ENCODE measurements at regions not wholly inside any gene's neighbourhood (a gene's known extent, or its start where the extent isn't known, plus 50 kb on each side); places are given as distances from the start of the nearest gene placed in this dataset.

GRCh38 chr7:125670926-125671572 lies 741.4 kb upstream of the POT1 start:
- DNase-seq (ENCODE audit: low read depth, low spot score) = no peak

DNA sequence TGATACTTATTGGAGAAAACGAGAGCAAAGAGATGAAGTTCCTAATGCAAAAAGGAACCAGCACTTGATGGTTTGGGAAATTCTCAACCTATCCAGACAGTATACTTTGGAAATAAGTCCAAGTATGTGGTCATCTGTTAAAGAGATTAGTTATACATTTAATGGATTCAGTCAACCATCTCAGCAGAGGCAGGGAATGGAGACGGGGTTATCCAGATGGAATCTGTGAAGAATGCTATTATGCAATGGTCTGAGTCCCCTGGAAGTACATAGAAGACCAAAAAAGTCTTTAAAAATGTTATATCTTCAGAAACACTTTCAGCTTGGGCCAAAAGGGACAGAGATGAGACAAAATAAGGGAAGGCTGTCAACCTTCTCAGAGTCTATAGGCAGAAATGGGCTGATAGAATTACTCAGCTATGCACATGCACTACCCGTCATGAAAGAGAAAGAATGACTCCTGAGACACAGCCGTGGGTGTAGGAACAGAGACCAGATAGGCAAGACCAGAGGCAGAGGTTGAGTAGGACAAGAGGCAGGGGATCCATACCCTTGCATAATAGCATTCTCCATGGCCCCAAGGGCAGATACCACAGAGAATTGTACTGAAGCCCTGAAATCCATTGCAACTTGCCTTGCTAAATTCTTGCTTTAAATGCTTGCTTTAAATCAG lies 738.8 kb upstream of the POT1 start:
- DNase-seq (ENCODE audit: low read depth, low spot score) = no peak

DNA sequence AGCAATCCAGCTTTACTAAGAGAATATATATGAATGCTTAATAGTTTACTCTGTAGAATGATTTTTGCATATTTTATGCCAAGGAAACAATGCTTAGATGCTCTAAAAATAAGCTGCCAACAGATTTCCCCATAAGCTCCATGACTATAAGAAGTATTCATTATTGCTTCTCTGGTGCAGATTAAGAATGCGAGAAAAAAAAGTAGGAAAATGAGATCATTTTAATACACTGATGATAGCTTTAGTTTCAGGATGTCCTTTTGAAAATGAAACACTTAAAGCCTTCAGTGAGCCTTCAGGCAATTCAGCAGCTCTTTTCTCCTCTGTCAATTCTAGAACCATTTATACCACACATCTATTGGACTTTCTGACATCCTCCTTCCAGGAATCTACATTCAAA lies 735.0 kb upstream of the POT1 start:
- no peak for DNase-seq (ENCODE audit: low read depth, low spot score)

DNA sequence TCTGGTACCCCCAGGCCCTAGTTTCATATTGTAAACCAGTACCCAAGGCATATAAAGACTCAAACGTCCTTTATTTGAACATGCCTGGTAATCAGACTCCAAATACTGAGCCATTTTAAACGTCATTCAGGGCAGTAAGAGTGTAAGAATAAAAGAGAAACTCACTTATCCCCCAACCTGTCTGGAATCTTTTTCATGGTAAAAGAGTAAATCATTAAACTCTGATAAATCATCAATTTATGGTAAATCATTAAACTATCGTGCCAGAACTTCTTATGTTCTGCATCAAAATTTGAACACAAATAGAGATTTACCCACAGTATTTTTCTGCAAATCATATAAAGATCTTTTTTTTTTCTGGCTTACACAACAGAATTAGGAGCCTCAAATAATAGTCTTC lies 734.3 kb upstream of the POT1 start:
- no peak for DNase-seq (ENCODE audit: low read depth, low spot score)

DNA sequence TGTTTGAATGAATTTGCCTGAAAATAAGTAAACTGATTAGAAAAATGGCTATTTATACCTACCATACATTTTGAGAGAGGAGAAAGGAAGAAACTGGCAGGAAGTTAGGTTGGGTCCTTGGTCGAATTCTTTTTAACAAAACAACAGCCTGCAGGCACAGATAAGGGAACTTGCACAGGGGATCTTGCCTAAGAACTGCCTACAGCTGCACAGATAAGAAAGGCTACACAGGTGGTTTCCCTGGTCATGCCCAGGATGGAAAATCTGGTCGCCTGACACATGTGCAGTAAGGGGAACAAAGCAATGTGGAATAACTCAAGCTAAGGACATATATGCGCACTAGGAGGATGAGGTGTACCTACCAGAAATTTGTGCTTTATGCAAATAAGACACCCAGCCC lies 732.1 kb upstream of the POT1 start:
- DNase-seq (ENCODE audit: low read depth, low spot score) = no peak

DNA sequence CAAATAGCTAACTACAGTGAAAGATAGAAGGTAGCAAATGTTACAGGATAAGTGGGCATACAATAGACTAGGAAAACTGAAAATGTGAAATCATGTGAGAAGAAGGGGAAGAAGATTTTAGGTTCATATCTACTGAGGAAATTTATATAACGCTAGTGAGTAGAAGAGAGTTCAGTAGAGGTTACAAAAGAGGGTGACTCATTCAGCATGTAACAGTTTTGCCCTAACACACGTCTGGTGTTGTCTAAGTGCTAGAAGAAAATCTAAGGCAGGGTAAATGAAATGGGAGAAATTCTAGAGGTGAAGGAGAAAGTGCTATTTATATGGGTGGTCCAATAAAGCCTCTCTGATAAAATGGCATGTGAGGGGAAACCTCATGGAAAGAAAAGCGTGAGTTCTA lies 731.4 kb upstream of the POT1 start:
- DNase-seq (ENCODE audit: low read depth, low spot score) = no peak

DNA sequence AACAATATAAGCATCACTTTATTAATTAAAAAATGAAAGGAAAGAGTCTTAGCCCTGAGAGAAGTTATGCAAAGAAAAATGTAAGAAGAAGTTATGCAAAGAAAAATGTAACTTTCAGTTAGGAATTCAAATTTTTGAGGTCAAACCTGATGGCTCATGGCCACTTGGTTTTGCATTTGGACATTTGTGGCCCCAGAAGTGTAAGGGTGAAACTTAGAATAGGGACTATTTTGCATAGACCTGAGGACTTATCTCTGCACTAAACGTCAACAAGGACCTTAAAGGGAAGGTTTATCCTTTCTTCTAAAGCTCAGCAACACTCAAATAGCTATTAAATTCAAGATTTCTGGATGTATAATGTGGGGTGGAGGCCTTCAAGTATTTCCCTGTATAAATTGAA lies 724.5 kb upstream of the POT1 start:
- no peak for DNase-seq (ENCODE audit: low read depth, low spot score)

DNA sequence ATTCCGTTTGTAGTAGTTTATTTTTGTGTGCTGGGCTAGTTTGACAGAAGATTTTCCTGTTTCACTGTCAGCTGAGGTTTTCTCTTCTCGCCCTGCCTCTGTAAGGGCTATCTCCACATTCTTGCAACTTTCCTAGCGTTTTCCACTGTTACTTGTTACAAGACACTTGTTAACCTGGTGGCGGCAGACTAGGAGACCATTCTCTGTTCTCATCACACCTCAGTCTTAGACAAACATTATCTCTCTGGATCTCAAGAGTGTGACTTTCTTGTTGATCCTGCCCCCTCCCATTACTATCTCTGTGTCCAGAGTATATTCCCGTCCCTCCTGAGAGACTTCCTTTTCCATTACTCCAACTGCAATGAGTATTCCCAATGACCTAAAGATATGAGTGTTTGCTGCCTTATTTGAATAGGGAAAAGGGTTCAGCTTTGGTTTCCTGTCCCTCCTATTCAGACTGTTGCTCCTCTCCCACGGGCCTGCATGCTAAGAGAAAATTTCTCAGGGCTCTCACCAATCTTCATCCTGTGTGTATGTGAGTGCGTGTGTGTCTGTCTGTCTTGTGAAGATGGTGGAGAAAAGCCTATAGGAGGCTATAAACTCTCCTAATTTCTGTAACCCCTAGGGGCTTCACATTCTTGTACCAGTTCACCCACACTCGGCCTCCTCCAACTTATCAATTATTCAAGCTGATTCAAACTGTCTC lies 722.4 kb upstream of the POT1 start:
- no peak for DNase-seq (ENCODE audit: low read depth, low spot score)

DNA sequence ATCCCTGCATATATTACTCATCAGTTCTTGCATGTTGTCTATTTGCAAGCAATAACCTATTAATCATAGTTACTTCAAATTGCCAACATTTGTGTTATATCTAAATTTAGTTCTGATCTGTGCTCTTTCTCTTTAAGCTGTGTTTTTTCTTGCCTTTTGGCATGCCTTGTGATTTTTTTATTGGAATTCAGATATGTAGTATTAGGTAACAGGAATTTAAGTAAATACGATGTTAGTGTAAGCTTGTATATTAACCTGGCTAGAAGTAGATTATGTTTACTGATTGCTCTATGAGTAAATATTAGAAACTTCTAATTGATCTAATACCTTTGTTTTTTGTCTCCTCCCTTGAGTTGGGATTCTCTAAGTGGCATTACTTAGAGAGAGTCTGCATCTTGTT lies 718.9 kb upstream of the POT1 start:
- no peak for DNase-seq (ENCODE audit: low read depth, low spot score)

DNA sequence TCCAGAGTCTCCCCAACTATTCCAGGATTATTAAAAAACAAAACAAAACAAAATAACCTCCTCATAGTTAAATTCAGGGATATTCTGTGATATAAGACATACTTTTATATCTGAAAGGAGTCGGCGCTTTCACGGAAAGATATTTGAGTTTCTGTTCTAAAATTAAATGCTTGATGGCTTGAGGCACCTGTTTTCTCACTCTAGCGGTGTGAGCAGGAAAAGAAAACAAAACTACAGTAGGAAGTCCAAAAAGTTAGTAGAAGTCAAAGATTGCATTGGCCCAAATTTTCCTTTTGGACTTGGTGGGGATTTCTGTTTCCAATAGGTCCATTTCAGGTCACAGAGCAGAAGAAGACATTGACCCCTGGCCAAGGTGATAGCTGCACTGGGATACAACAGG lies 716.1 kb upstream of the POT1 start:
- no peak for DNase-seq (ENCODE audit: low read depth, low spot score)

- DNase-seq (ENCODE audit: low read depth, low spot score) = no peak
Measured at GRCh38 chr7:125644109-125644508, 714.5 kb upstream of the POT1 start.

GRCh38 chr7:125643302-125643701 lies 713.7 kb upstream of the POT1 start:
- DNase-seq (ENCODE audit: low read depth, low spot score) = no peak

- DNase-seq (ENCODE audit: low read depth, low spot score) = no peak
Measured at GRCh38 chr7:125641884-125642283, 712.3 kb upstream of the POT1 start.

DNA sequence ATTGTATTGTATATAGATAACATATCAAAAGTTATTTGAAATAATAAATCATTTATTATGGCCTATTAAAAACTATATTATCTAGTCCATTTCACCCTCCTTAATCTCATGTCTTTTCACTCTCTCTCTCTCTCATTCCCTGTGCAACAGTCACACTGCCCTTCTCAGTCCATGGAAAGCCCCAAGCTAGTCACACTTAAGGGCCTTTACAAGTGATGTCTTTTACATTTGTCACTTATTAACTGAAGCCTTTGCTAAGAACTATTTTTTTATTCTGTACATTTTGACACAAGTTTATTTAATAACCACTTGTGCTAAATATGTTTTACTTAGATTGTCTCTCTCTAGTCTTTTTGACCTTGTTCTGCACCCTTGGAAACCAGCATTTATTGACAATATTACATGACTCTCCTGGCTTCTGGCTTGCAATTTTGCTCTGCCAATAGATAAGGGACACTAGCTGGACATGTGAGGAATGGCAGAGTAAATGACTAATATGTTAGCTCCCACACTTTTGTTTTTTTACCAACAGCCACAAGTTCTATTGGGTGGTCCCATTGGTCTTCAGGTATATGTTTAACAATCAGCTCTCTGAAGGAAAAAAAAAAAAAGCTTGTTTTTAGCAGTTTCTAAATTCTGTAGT lies 706.8 kb upstream of the POT1 start:
- DNase-seq (ENCODE audit: low read depth, low spot score) = no peak

DNA sequence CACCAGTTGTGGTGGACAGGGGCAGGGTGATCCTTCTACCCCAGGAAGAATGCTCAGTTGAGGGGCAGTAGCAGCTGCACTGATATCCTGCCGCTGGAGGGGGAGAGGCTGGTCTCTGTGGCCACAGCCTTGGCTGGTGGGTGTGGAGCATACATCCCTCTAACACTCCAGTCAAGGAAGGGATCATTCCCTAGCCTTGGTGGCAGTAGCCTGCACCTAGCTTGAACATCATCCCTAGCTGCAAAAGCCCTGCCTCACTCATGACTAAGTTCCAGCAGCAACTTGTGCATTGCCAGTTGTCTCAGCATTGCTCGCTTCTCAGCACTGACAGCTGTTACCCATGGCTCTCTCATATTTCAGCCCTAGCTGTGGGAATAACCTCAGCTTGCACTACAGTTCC lies 688.9 kb upstream of the POT1 start:
- no peak for DNase-seq (ENCODE audit: low read depth, low spot score)

DNA sequence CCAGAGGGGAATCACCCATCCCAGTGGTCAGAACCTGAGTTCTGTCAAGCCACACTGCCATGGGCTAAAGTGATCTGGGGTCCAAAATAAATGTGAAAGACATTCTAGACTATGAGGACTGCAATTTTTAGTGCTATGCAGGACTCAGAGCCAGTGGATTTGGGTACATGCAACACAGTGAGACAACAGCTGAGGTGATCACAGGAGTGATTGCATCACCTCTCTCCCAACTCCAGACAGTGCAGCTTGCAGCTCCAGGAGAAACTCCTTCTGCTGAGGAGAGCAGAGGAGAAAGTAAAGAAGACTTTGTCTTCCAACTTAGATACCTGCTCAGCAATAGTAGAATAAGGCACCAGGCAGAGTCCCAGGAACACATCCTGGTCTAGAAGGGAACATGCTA lies 682.0 kb upstream of the POT1 start:
- no peak for DNase-seq (ENCODE audit: low read depth, low spot score)

- no peak for DNase-seq (ENCODE audit: low read depth, low spot score)
Measured at GRCh38 chr7:125606671-125607070, 677.0 kb upstream of the POT1 start.

GRCh38 chr7:125605241-125605640 lies 675.6 kb upstream of the POT1 start:
- no peak for DNase-seq (ENCODE audit: low read depth, low spot score)

GRCh38 chr7:125602441-125602840 lies 672.8 kb upstream of the POT1 start:
- no peak for DNase-seq (ENCODE audit: low read depth, low spot score)

GRCh38 chr7:125599387-125599786 lies 669.8 kb upstream of the POT1 start:
- no peak for DNase-seq (ENCODE audit: low read depth, low spot score)

GRCh38 chr7:125592331-125592730 lies 662.7 kb upstream of the POT1 start:
- no peak for DNase-seq (ENCODE audit: low read depth, low spot score)

DNA sequence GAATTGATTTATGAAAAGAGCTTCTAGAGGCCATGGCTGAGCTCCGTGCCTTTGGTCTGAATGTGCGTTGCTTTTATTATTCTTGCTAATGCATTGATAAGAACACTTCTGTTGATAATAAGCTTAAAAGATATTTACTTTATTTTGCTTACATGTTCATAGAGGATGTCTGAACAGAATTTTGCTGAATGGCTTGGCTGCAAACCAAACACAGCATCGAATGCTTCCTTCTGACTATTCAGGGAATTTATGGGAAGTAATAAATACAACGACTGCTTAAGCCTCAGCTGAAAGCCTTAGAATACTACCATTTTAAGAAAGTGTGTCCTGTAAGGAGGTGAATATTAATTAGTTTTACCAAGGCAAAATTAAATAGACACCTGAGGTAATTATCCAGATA lies 643.5 kb upstream of the POT1 start:
- DNase-seq (ENCODE audit: low read depth, low spot score) = no peak

- DNase-seq (ENCODE audit: low read depth, low spot score) = no peak
Measured at GRCh38 chr7:125572414-125572813, 642.8 kb upstream of the POT1 start.

Measured in pulmonary artery endothelial cell (primary cell).